Mesothelial cell of epicardium (in vitro differentiated cells): ENCODE measurements at regions not wholly inside any gene's neighbourhood (a gene's known extent, or its start where the extent isn't known, plus 50 kb on each side); places are given as distances from the start of the nearest gene placed in this dataset.

Experiments used
- DNase-seq, 2 experiments: peaks; one replicate each; pipeline ENCODE4 v3.0.0; 2021; ENCODE audit warnings: low spot score in 2 of 2; ENCODE audit not compliant: unreplicated experiment in 2 of 2
- H3K27ac Mint-ChIP-seq: 2 replicates; pipeline ENCODE4 v1.8.0; 2021; ENCODE audit warnings: mixed read lengths
- H3K27me3 Mint-ChIP-seq: 2 replicates; pipeline ENCODE4 v1.8.0; 2021; ENCODE audit warnings: low read depth, mixed read lengths
- H3K36me3 Mint-ChIP-seq: 2 replicates; pipeline ENCODE4 v1.8.0; 2021; ENCODE audit warnings: mixed read lengths
- H3K4me1 Mint-ChIP-seq: 2 replicates; pipeline ENCODE4 v1.8.0; 2021; ENCODE audit warnings: mixed read lengths
- H3K4me3 Mint-ChIP-seq: 2 replicates; pipeline ENCODE4 v1.8.0; 2021; ENCODE audit warnings: mild to moderate bottlenecking, moderate library complexity, mixed read lengths
- H3K9me3 Mint-ChIP-seq: 2 replicates; pipeline ENCODE4 v1.8.0; 2021; ENCODE audit warnings: mixed read lengths
- TF ChIP-seq, protein P1 (sequence below): fragments of 200-600 bp; sonication (generic); IDR thresholded peaks from one replicate; pipeline ENCODE4 v1.5.0; 2021; ENCODE audit warnings: antibody characterized with exemption; ENCODE audit not compliant: unreplicated experiment

GRCh38 chr7:26510231-26510957 lies 218.7 kb downstream of the SNX10 start:
- Mint-ChIP-seq H3K27ac (no peak overlapping the region), H3K36me3 (peaks cover 2% of the 10 kb centered on the region), H3K4me3 (no peak overlapping the region), H3K4me1 (peaks cover 21% of the 10 kb centered on the region), H3K27me3 (no peaks in the 10 kb centered on the region), H3K9me3 (peaks cover 5% of the 10 kb centered on the region)
- TF ChIP-seq, protein P1, sequence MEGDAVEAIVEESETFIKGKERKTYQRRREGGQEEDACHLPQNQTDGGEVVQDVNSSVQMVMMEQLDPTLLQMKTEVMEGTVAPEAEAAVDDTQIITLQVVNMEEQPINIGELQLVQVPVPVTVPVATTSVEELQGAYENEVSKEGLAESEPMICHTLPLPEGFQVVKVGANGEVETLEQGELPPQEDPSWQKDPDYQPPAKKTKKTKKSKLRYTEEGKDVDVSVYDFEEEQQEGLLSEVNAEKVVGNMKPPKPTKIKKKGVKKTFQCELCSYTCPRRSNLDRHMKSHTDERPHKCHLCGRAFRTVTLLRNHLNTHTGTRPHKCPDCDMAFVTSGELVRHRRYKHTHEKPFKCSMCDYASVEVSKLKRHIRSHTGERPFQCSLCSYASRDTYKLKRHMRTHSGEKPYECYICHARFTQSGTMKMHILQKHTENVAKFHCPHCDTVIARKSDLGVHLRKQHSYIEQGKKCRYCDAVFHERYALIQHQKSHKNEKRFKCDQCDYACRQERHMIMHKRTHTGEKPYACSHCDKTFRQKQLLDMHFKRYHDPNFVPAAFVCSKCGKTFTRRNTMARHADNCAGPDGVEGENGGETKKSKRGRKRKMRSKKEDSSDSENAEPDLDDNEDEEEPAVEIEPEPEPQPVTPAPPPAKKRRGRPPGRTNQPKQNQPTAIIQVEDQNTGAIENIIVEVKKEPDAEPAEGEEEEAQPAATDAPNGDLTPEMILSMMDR: no peak
- no peak for DNase-seq

DNA sequence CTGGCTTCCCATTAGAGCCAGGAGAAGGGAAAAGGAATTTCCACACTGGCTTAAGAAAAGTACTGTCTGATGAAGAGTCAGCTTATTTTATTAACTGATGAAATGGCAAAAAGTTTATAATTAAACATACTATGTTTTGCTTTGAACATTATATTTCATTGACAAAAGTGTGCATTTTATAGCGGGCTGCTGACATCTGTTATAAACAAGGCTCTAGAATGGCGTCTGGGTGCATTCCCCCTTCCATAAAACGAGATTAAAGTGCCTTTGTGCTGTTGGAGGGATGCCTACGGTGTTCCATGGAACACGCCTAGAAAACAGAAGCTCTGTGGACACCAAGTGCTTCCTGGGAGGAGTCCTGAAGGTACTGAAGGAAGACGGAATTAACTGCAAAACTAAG lies 220.2 kb downstream of the SNX10 start:
- TF ChIP-seq, protein P1: no peak
- Mint-ChIP-seq H3K9me3 (peaks cover 5% of the 10 kb centered on the region), H3K27ac (no peak overlapping the region), H3K36me3 (peaks cover 2% of the 10 kb centered on the region), H3K4me1 (peaks cover 21% of the 10 kb centered on the region), H3K4me3 (no peak overlapping the region), H3K27me3 (no peaks in the 10 kb centered on the region)
- DNase-seq: no peak

DNA sequence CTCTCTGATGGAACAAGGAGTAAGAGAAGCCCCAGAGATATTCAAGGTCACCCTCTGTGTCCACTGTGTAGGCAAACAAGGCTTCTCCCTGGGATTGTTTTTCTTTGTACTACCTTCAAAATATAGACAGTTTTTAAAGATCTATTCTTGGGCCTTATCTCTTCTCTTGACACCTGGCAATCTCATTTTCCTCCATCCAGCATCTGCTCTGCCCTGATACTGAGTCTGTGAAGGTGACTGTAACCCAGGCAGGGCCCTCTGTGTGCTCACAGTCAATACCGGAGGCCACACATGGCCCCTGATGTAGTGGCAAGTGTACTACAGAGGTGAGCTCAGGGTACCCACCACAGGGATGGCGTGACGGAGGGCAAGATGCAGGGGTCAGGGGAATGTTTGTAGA lies 221.1 kb downstream of the SNX10 start:
- peaks cover 2% of the 10 kb centered on the region for H3K36me3 Mint-ChIP-seq
- H3K4me1 Mint-ChIP-seq: peaks cover 14% of the 10 kb centered on the region
- no peak for DNase-seq
- H3K27ac Mint-ChIP-seq: no peak overlapping the region
- H3K4me3 Mint-ChIP-seq: no peak overlapping the region
- TF ChIP-seq, protein P1: no peak
- H3K27me3 Mint-ChIP-seq: no peaks in the 10 kb centered on the region
- peaks cover 5% of the 10 kb centered on the region for H3K9me3 Mint-ChIP-seq

GRCh38 chr7:26513948-26514347 lies 222.3 kb downstream of the SNX10 start:
- Mint-ChIP-seq H3K27ac (no peak overlapping the region), H3K36me3 (peaks cover 2% of the 10 kb centered on the region), H3K27me3 (no peaks in the 10 kb centered on the region), H3K4me1 (peaks cover 8% of the 10 kb centered on the region), H3K4me3 (no peak overlapping the region), H3K9me3 (peaks cover 5% of the 10 kb centered on the region)
- TF ChIP-seq, protein P1: no peak
- no peak for DNase-seq

GRCh38 chr7:26514633-26515032 lies 223.0 kb downstream of the SNX10 start:
- Mint-ChIP-seq H3K27ac (no peak overlapping the region), H3K4me3 (no peak overlapping the region), H3K36me3 (peaks cover 2% of the 10 kb centered on the region), H3K4me1 (peaks cover 13% of the 10 kb centered on the region), H3K9me3 (peaks cover 5% of the 10 kb centered on the region), H3K27me3 (no peaks in the 10 kb centered on the region)
- no peak for DNase-seq
- TF ChIP-seq, protein P1: no peak
